GM21576 (cell line): ENCODE measurements at regions not wholly inside any gene's neighbourhood (a gene's known extent, or its start where the extent isn't known, plus 50 kb on each side); places are given as distances from the start of the nearest gene placed in this dataset.

Source experiments
- ATAC-seq: cut with Tn5 transposase; IDR thresholded peaks from one replicate; pipeline ENCODE4 v1.9.1; 2021; ENCODE audit warnings: mild to moderate bottlenecking, moderate library complexity; ENCODE audit not compliant: unreplicated experiment

- ATAC-seq: no peak
Measured at GRCh38 chr14:78071016-78071549, 99.1 kb upstream of the NRXN3 start.

DNA sequence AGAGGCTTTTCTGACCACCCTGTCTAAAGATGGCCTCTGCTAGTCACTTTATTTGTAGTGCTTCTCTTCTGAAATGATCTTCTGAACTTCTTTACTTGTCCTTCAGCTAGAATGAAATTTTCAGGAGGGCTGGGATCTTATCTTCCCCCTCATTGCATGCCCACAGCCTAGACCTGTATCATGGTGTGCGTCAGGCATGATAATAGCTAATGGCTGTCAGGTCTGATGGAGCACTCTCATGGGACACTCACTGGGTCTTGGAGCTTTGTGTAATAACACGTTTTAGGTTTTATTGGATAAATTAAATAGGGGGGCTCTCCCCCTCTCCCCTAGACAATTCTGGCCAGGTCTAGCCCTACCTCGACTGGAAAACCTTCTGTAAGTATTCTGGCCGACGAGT, 97.1 kb upstream of the NRXN3 start:
- ATAC-seq: no peak

GRCh38 chr14:78074561-78074960, 95.6 kb upstream of the NRXN3 start:
- ATAC-seq: no peak

DNA sequence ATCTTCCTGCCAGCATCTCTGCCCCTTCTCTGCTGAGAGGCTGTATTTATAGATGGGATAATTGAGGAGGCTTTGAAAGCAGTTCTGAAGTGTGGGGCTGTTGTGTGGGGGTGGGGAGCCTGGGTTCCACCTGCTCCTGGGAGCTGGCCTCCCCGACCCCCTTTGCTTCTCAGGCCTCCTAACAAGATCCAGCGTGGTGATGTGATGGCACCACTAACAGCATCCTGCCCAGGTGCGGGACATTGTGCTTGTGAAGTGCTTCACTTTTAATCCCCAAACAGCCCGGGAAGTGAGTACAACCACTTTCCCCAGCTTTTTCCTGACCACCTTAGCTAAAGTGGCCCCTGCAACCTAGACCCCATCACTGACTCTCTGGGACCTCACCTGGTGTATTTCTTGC, 95.1 kb upstream of the NRXN3 start:
- no peak for ATAC-seq

DNA sequence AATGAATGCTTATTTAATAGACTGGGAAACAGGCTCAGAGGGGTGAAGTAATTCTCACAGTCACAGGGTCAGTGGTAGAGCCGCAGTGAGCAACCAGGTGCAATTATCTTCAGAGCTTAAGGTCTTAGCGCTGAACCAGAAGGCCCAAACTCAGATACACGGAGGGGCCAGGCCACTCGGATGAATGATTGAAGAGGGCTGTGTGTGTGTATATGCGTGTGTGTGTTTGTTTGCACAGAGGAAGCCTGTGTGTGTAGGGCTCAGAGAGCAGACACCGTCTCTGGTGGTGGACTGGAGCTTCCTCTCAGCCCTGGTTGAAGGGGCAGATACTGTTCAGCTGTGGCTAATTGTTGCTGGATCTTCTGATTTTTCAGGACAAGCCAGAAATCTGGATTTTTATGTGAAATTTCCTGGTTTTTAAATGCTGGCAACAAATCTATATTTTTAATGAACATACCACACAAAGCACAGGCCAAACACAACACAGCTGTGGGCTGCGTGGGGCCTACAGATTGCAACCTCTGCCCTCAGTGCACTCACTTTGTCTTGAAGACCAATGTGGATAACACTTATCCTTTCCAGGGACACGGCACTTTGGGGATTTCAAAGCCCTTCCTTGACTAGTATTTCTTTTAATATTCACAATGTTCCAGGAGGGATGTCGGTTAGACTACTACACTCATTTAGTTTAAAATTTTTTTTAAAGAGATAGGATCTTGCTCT, 94.5 kb upstream of the NRXN3 start:
- ATAC-seq: no peak

DNA sequence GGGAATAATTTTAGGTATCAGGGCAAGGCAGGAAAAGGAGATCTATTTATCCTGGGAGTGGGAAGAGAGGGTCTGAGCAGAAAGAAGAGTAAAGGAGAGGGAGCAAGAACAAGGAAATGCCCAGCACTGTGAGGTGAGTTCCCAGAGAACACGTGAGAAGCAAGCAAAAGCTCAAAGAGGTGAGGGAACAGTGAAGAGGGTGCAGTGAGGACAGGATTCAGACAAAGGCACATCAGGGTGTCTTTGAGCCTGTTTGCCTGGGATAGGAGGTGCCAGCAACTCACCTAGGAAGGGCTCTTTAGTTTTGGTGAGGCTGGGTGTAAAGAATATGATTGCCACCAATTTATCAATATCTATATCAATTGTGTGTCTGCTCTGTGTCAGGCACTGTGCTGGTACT, 88.9 kb upstream of the NRXN3 start:
- ATAC-seq: no peak

DNA sequence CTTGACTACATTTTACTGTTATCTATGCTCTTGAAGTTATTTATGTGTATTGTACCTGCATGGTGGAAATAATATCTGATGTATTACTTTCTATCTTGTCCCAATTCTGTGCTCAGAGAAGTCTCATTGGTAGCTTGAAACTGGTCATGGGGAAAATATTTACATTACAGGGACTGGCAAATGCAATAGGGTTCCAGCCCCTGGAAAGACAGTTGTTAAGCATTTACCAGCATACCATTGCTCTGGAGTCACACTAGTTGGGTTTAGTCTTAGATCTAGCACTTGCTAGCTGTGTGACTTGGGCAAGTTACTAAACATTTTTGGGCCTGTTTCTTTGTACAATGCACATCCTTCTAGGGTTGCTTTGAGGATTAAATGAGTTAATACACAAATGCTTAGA, 86.3 kb upstream of the NRXN3 start:
- no peak for ATAC-seq

DNA sequence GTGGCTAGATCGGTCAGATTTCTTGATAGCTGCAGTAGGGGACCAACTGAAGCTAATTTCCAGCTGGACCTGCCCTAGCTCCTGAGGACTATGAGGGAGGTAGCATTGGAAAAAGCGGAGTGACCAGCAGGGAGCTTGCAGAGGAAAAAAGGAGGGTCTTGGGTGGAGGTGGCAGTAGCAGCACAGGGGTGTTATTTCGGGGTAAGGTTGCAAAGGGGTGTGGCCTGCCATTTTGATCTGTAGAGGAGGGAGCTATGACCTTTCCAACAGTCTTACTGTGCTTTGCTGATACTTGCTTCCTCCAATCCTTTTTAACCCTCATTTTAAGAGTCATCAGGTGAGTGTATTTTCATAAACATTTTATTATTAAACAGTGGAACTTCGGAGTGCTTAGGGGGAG, 83.8 kb upstream of the NRXN3 start:
- no peak for ATAC-seq

- ATAC-seq: no peak
Measured at GRCh38 chr14:78088916-78089315, 81.3 kb upstream of the NRXN3 start.

GRCh38 chr14:78090864-78091263, 79.3 kb upstream of the NRXN3 start:
- no peak for ATAC-seq

DNA sequence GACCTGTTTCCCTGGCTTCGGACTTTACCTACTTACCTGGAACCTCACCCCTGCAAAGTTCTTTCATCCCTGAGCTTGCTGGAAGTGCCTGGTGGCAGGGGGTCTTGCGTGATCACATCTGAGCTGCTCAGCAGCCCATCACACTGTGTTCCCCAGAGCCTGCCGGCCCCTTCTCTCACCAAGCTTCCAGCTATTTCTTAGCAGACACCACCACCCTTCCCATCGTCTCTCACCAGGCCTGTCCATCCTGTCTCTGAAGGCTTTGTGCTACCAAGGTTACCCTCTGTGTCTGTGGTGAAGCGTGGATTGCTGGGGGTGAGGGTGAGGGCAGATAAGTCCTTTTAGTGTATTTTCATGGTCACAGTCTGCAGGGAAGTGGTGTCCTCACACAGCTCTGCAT, 78.8 kb upstream of the NRXN3 start:
- no peak for ATAC-seq

DNA sequence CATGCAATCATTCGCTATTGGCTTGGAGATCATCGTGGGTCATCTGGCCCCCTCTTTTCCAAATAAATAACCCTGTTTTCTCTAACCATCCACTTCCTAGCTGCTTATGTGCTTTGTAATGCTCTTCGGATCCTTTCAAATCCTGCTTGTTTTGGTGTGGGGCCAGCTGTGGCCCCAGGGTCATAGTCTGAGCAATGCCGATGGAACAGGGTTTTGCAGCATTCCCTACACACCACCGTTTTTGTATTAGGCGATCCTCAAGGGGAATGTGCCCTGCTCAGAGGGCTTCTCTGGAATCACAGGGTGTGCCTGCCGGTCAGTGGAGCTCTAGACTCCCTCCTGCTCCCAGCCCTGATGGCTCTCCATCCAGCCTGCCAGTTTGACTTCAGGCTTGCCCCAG, 78.1 kb upstream of the NRXN3 start:
- ATAC-seq: no peak

DNA sequence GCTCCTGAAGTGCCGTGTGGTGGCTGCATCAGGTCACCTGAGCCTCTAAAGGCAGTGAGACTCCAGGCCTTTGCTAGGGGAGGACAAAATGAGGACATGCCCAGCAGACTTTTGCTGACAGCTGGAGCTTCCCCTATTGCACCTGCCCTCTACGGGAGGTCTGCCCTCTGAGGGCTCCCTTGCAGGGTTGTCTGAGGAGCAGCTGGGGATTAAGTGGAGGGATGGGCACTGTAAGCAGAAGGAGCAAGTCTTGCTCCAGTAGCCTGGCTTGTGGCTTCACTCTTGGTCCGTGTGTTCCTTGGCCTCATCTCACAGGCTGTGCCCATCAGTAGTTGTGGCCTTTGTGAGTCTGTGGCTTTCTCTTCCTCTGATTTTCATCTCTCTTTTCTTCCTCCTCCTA, 66.9 kb upstream of the NRXN3 start:
- no peak for ATAC-seq

DNA sequence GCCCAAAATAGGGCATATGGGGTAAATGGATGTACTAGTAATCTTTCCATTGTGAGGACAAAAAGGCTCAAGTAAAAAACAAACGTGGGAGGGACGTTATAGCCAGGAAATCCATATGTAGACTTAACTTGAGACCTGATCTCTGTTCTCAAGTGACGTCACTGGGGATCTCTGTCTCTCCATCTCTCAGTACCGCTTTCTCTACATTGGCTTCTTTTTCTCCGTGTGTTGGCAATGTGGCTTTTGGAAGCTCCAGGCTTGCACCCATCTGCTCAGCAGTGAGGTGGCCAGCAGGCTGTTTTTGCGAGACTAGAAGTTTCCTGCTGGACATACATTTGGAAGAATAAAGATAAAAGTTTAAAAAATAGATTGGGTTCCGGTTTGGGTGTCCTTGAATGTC, 66.0 kb upstream of the NRXN3 start:
- no peak for ATAC-seq

- no peak for ATAC-seq
Measured at GRCh38 chr14:78104655-78105054, 65.5 kb upstream of the NRXN3 start.

DNA sequence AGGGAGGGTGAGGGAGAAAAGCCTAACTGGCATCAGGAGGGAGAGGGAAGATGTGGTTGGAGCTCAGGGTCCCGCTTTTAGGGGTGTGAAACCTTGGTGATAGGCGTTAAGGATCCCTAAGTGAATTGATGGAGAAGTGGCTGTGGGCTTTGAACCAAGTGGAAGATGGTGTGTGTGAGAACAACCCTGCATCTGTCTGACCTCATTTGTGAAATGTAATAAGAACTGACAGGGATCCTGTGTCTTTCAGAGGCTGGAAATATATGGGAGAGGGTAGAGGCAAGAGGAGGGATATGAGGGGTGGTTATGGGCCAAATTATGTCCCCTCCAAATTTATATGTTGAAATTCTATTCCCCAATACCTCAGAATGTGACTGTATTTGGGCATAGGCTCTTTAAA, 63.8 kb upstream of the NRXN3 start:
- no peak for ATAC-seq

GRCh38 chr14:78107166-78107565, 63.0 kb upstream of the NRXN3 start:
- no peak for ATAC-seq

DNA sequence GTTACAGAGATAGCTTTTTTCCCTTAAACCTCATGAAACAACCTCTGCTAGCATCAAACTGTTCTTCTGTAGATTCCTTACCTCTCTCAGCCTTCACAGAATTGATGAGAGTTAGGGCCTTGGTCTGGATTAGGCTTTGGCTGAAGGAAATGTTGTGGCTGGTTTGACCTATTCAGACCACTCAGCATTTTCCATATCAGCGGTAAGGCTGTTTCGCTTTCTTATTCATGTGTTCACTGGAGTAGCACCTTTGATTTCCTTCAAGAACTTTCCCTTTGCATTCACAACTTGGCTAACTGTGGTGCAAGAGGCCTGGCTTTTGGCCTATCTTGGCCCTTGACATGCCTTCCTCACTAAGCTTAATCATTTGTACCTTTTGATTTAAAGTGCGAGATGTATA, 50.7 kb upstream of the NRXN3 start:
- no peak for ATAC-seq
